ENCODE measurements at regions not wholly inside any gene's neighbourhood (a gene's known extent, or its start where the extent isn't known, plus 50 kb on each side); places are given as distances from the start of the nearest gene placed in this dataset.
A peak's percentile ranks its signal among the peaks of the same experiment; 100 is the strongest.

DNA sequence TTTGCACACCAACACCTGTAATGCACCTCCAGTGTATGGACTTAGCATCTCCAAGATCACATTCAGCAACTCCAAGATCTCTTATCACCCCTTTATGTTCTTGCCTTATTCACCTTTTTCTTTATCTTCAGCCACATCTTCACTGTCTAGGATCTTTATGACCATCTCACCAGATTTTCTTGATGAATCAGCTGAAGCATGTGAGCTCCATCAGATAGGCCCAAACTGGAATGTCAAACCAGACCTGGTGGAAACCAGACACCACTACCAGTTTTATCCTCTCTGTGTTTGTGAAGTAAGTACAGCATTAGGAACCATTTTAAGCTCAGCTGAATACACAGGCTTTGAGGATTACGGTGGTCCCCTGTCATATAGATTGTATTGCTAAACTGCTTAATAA, 330.4 kb upstream of the NDN start:
- no peak overlapping the region for H3K4me3 ChIP-seq
- no peaks in the 10 kb centered on the region for H3K9me3 ChIP-seq
- H3K4me1 ChIP-seq: no peaks in the 10 kb centered on the region
- no peak overlapping the region for H3K9ac ChIP-seq (ENCODE audit: low read depth in 2 of 2, low read length in 2 of 2)
- TF ChIP-seq, protein P1, sequence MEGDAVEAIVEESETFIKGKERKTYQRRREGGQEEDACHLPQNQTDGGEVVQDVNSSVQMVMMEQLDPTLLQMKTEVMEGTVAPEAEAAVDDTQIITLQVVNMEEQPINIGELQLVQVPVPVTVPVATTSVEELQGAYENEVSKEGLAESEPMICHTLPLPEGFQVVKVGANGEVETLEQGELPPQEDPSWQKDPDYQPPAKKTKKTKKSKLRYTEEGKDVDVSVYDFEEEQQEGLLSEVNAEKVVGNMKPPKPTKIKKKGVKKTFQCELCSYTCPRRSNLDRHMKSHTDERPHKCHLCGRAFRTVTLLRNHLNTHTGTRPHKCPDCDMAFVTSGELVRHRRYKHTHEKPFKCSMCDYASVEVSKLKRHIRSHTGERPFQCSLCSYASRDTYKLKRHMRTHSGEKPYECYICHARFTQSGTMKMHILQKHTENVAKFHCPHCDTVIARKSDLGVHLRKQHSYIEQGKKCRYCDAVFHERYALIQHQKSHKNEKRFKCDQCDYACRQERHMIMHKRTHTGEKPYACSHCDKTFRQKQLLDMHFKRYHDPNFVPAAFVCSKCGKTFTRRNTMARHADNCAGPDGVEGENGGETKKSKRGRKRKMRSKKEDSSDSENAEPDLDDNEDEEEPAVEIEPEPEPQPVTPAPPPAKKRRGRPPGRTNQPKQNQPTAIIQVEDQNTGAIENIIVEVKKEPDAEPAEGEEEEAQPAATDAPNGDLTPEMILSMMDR (IDR thresholded peaks at IDR 0.05): no peak
- no peaks in the 10 kb centered on the region for H3K36me3 ChIP-seq
- intact Hi-C loops (cut with DNase I): no loop called here
- H3K27me3 ChIP-seq: no peaks in the 10 kb centered on the region
- no peak overlapping the region for H3K27ac ChIP-seq
- no peak for DNase-seq

DNA sequence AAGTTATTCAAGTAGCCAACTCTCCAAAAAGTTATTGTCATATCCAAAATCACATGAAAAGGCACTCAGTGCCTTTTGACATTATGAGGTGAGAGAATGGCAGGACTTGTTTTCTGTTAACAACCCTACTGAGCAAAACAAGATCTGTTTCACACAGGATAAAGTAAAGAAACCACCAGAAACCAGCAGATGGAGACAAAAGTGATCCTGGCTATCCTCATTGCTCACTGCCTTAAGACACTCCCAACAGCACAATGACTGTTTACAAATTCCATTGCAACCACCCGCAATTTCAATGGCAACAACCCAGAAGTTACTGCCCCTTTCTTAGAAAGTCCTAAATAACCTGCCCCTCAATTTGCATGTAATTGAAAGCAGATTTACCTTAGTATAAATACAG, 352.6 kb upstream of the NDN start:
- no peak overlapping the region for H3K9ac ChIP-seq (ENCODE audit: low read depth in 2 of 2, low read length in 2 of 2)
- no peaks in the 10 kb centered on the region for H3K4me1 ChIP-seq
- H3K27me3 ChIP-seq: no peaks in the 10 kb centered on the region
- no peak overlapping the region for H3K4me3 ChIP-seq
- no peaks in the 10 kb centered on the region for H3K9me3 ChIP-seq
- TF ChIP-seq, protein P1 (IDR thresholded peaks at IDR 0.05): no peak
- DNase-seq: no peak
- intact Hi-C loops (cut with DNase I): no loop called here
- no peaks in the 10 kb centered on the region for H3K36me3 ChIP-seq
- H3K27ac ChIP-seq: no peak overlapping the region

DNA sequence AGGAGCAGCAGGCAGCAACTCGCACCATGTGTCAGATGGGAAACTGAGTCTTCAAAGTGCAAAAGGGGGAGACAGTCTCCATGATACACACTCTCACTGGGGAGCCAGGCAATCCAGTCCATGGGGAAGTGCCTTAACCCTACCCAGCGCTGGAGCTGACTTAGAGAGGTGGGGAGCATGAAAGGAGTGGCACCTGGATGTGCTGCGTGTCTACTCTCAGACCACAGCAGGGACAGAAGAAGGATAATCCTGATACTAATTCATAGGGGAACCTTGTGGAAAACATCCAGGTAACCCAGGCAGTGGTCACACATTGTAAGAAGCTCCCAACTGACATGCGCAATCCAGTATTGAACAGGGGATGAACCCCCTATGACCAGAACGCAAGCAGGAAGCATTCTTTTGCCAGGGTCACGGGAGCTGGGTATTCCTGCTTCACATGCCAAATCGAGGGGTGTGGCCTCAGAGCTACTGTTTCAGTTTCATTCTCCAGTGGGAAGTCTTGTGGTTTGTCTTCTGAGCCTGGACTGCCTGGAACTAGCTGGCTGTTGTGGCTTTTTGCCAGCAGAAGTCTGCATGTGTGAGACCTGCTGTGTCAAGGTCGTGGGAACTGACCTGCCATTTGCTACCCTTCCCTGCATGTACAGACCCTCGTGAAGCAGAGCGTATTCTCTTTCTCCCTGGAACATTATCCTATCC, 367.6 kb upstream of the NDN start:
- intact Hi-C loops (cut with DNase I): no loop called here
- Histone ChIP-seq H3K27ac (no peak overlapping the region), H3K9me3 (no peaks in the 10 kb centered on the region), H3K9ac (ENCODE audit: low read depth in 2 of 2, low read length in 2 of 2) (no peak overlapping the region), H3K36me3 (no peaks in the 10 kb centered on the region), H3K4me3 (no peak overlapping the region), H3K4me1 (no peaks in the 10 kb centered on the region), H3K27me3 (no peaks in the 10 kb centered on the region)
- DNase-seq: peak; percentile 58
- TF ChIP-seq, protein P1 (IDR thresholded peaks at IDR 0.05): no peak

DNA sequence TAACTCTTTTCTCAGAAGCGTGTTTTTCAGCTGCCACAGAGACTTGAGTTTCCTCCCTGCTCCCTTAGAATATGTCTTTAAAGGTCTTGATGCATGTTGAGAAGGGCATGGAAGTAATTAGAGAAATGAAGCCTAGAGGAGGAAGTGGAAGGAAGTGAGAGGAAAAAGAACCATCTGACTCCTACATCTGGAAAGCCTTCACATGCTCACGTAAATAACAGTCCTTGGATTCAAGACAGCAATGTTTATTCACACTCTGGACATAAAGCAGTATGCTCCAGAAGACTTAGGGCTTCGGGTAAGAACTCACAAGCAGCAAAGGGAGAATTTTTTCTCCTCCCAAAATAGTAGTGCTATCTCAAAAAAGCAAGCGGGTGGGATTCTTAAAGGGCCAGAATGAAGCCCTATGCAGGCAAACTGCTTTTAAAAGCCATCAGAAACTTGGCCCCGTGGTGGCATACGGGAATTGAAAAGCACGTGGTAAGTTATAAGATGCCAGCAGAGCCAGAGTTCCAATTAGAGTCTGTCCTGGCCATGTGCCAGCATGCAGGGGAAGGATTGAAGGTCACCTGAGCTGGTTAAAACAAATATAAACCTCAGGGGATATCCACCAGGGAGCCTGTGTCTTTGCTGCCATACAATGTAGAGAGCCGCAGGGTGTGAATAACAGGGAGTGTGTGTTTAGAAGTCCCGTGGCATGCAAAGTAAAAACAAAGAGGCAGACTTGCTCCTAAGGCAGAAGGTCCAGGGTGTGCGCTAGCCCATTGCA, 380.8 kb upstream of the NDN start:
- no peaks in the 10 kb centered on the region for H3K36me3 ChIP-seq
- peak; percentile 55 for DNase-seq
- no peak overlapping the region for H3K27ac ChIP-seq
- H3K4me1 ChIP-seq: no peaks in the 10 kb centered on the region
- intact Hi-C loops (cut with DNase I): no loop called here
- TF ChIP-seq, protein P1 (IDR thresholded peaks at IDR 0.05): no peak
- no peaks in the 10 kb centered on the region for H3K9me3 ChIP-seq
- no peak overlapping the region for H3K9ac ChIP-seq (ENCODE audit: low read depth in 2 of 2, low read length in 2 of 2)
- no peaks in the 10 kb centered on the region for H3K27me3 ChIP-seq
- H3K4me3 ChIP-seq: no peak overlapping the region

DNA sequence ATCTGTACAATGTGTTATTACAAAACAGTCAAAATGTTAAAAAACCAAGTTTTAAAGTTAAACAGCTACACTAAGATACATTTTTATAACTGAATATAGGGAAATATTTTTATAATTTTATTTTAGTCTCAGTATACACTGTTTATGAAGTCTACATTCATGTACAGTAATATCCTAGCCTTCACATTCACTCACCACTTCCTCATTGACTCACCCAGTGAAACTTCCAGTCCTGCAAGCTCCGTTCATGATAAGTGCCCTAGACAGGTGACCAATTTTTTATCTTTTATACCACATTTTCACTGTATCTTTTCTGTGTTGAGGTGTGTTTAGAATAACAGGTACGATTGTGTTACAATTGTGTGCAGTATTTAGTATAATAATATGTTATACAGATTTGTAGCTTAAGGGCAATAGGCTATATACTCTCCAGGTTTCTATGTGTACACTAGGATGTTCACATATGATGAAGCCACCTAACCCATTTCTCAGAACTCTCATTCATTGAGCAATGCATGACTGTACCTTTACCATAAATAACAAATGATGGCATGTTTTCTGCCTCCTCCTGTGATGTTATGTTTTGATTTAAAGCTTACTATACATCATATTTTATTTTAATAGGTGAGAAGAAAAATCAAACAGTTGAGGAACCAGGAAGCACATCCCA, 388.4 kb upstream of the NDN start:
- Histone ChIP-seq H3K4me1 (no peaks in the 10 kb centered on the region), H3K27me3 (no peaks in the 10 kb centered on the region), H3K9me3 (no peaks in the 10 kb centered on the region), H3K27ac (peak overlapping the region; percentile 18), H3K36me3 (no peaks in the 10 kb centered on the region), H3K4me3 (no peak overlapping the region), H3K9ac (ENCODE audit: low read depth in 2 of 2, low read length in 2 of 2) (no peak overlapping the region)
- intact Hi-C loops (cut with DNase I): no loop called here
- TF ChIP-seq, protein P1 (IDR thresholded peaks at IDR 0.05): no peak
- no peak for DNase-seq

All from colonic mucosa (tissue), 4 donors.